ENCODE measurements at regions not wholly inside any gene's neighbourhood (a gene's known extent, or its start where the extent isn't known, plus 50 kb on each side); places are given as distances from the start of the nearest gene placed in this dataset.

DNA sequence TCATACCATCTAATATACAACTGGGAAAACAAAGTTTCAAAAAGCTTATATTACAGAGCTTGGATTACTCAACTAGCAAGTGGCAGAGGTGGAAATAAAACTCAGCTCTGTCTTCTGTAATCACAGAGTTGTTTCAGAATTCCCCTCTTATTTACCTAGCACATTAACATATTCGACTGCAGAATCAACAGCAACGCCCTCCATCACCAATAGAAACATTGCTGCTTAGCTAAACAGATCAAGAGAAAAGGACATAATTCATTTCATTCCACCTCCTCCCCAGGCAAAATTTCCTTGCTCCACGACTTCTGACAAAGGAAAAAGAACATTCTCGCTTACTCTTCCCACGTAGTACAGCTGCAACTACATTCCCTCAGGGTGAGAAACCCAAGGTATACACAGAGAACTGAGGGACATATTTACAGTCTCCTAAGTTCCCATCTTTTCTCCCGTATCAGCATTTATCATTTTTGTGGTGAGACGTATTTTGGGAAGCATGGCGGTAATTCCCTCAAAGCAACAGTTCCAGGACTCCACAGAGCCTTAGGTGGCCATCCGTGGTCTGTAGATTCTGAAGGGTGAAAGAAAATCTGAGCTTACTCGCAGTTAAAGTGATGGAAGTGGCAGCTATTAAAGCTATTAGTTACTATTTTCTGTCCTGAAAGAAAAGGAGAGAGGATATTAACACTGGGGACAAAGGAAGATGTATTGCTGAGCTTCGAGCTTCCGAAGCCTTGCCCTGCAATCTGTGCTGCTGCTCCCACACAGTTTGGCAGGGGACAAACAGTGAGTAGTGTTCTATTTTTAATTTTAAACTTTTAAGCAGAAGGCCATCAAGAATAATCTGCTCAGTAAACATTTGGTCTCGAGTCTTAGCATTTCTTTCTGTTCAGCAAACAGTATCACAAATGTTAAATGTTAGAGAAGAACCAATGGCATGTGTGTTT lies 1296.2 kb downstream of the CDH8 start:
- Histone ChIP-seq H3K36me3 (replicated peaks in 1 of 2; ENCODE audit: control insufficient read depth in 1 of 2, insufficient read depth in 2 of 2, low read length in 2 of 2) (no peaks in the 10 kb centered on the region), H3K9me3 (ENCODE audit: low read length) (peaks cover 89% of the 10 kb centered on the region), H3K27me3 (ENCODE audit: control insufficient read depth in 1 of 2, insufficient read depth in 2 of 2, low read length in 2 of 2) (no peaks in the 10 kb centered on the region), H3K27ac (ENCODE audit: extremely low read length, insufficient read depth, low read length) (no peak overlapping the region), H3K79me2 (ENCODE audit: insufficient read depth, low read length) (no peaks in the 10 kb centered on the region), H3K9ac (ENCODE audit: insufficient read depth, low read depth, low read length) (no peak overlapping the region), H3K4me3 (replicated peaks in 1 of 3; ENCODE audit: insufficient read depth in 1 of 3, low read depth in 2 of 3, low read length in 3 of 3) (no peak overlapping the region), H3K4me1 (ENCODE audit: insufficient read depth, low read length) (no peaks in the 10 kb centered on the region), H3K4me2 (ENCODE audit: low read depth, low read length) (no peak overlapping the region), H4K20me1 (ENCODE audit: insufficient read depth, low read length) (no peaks in the 10 kb centered on the region), H2AFZ (ENCODE audit: low read length) (no peak overlapping the region)
- FAIRE-seq (no peak), DNase-seq (ENCODE audit: low spot score) (no peak), ATAC-seq (no peak)
- WGBS (ENCODE audit: low lambda C conversion rate) = 5% methylated on average over 13 of the region's 13 CpGs
- CTCF ChIA-PET (ENCODE audit: low intra/inter-chr PET ratio, low total read pairs) = no interaction called here
- TF ChIP-seq NRL (CRISPR knock-in tag; IDR thresholded peaks at IDR 0.05; ENCODE audit: borderline replicate concordance) (no peak), MAFF (IDR thresholded peaks at IDR 0.05; ENCODE audit: low read depth, low read length) (0 out of 2 replicates have a peak, but pooled peaks have one; percentile 12), MAFK (conservative IDR thresholded peaks at IDR 0.05 in 1 of 2, IDR thresholded peaks at IDR 0.05 in 1 of 2; ENCODE audit: low read length in 2 of 2) (peak; percentile 46 to 61; a peak in 2 of 4 replicates), ZNF672 (CRISPR knock-in tag; IDR thresholded peaks at IDR 0.05) (no peak), JDP2 (CRISPR knock-in tag; IDR thresholded peaks at IDR 0.05; ENCODE audit: borderline replicate concordance) (no peak)
- intact Hi-C loops (cut with micrococcal nuclease; ENCODE audit: unreplicated experiment) = no loop called here
- BruUV-seq (replicated peaks) = no TSS peak
- in situ Hi-C loops (cut with HindIII; ENCODE audit: extremely low pct_ligation_motif_present, low pct_unique_long_range_greater_than_20kb) = no loop called here
- POLR2A ChIA-PET = no interaction called here

DNA sequence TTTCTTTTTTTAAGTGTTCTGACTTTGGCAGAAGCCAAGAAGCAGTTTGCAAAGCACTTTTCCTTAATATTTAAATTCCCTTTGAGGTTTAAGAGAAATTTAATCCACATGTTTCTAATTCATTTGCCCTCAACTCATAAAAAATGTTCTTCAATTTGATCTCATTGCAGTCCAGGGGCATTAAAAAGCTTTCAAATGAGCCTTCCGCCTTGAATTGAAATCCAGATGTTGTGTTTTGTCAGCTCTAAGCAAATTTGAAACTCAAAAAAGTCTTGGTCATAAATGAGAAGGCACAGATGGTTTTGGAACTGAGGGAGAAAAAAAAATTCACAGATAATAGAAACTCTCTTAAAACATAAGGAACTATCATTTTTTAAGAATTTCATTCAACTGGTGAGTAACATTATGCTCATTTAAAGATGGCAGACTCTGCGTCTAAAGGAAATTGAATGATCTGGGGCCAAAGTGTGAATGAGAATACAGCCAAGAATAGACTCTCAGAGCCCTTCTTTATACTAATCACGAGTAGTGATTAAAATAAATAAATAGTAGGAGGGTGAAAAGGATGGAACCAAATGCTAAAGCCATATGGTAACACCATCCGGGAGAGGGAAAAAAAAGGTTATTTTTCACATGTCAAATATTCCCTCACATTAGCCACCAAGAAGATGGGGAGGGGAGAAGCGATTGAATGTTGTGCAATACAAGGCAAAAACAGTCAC lies 1304.7 kb downstream of the CDH8 start:
- no TSS peak for BruUV-seq (replicated peaks)

More for the DNA sequence above, 1304.7 kb downstream of the CDH8 start:
- H3K36me3 ChIP-seq (replicated peaks in 1 of 2; ENCODE audit: control insufficient read depth in 1 of 2, insufficient read depth in 2 of 2, low read length in 2 of 2) = no peaks in the 10 kb centered on the region
- no peaks in the 10 kb centered on the region for H4K20me1 ChIP-seq (ENCODE audit: insufficient read depth, low read length)
- H3K4me3 ChIP-seq (replicated peaks in 1 of 3; ENCODE audit: insufficient read depth in 1 of 3, low read depth in 2 of 3, low read length in 3 of 3) = no peak overlapping the region
- H3K27me3 ChIP-seq (ENCODE audit: control insufficient read depth in 1 of 2, insufficient read depth in 2 of 2, low read length in 2 of 2) = no peaks in the 10 kb centered on the region
- intact Hi-C loops (cut with micrococcal nuclease; ENCODE audit: unreplicated experiment) (no loop called here), in situ Hi-C loops (cut with HindIII; ENCODE audit: extremely low pct_ligation_motif_present, low pct_unique_long_range_greater_than_20kb) (no loop called here)
- no peak overlapping the region for H3K9ac ChIP-seq (ENCODE audit: insufficient read depth, low read depth, low read length)
- 3% methylated on average over 5 of the region's 5 CpGs for WGBS (ENCODE audit: low lambda C conversion rate)
- no peak for FAIRE-seq
- H3K9me3 ChIP-seq (ENCODE audit: low read length) = peaks cover 91% of the 10 kb centered on the region
- no peaks in the 10 kb centered on the region for H3K79me2 ChIP-seq (ENCODE audit: insufficient read depth, low read length)
- H3K27ac ChIP-seq (ENCODE audit: extremely low read length, insufficient read depth, low read length) = no peak overlapping the region
- TF ChIP-seq, protein P1, sequence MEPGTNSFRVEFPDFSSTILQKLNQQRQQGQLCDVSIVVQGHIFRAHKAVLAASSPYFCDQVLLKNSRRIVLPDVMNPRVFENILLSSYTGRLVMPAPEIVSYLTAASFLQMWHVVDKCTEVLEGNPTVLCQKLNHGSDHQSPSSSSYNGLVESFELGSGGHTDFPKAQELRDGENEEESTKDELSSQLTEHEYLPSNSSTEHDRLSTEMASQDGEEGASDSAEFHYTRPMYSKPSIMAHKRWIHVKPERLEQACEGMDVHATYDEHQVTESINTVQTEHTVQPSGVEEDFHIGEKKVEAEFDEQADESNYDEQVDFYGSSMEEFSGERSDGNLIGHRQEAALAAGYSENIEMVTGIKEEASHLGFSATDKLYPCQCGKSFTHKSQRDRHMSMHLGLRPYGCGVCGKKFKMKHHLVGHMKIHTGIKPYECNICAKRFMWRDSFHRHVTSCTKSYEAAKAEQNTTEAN (CRISPR knock-in tag; conservative IDR thresholded peaks at IDR 0.05) = no peak
- TF ChIP-seq AKAP8 (CRISPR knock-in tag; IDR thresholded peaks at IDR 0.05) (no peak), ZNF788 (CRISPR knock-in tag; IDR thresholded peaks at IDR 0.05; ENCODE audit: borderline replicate concordance) (no peak), ZFP62 (CRISPR knock-in tag; IDR thresholded peaks at IDR 0.05) (no peak), NFIB (CRISPR knock-in tag; IDR thresholded peaks at IDR 0.05; ENCODE audit: borderline replicate concordance) (no peak), ZNF383 (CRISPR knock-in tag; IDR thresholded peaks at IDR 0.05; ENCODE audit: borderline replicate concordance) (no peak), CEBPB (IDR thresholded peaks at IDR 0.05; ENCODE audit: borderline replicate concordance, low read depth, low read length) (peak; percentile 65)
- H3K4me1 ChIP-seq (ENCODE audit: insufficient read depth, low read length) = no peaks in the 10 kb centered on the region
- no peak for ATAC-seq
- DNase-seq (ENCODE audit: low spot score) = no peak
- POLR2A ChIA-PET = no interaction called here
- H3K4me2 ChIP-seq (ENCODE audit: low read depth, low read length) = no peak overlapping the region
- H2AFZ ChIP-seq (ENCODE audit: low read length) = no peak overlapping the region
- CTCF ChIA-PET (ENCODE audit: low intra/inter-chr PET ratio, low total read pairs) = no interaction called here

Measured in HepG2 (cell line).